Kidney epithelial cell (primary cell): ENCODE measurements at regions not wholly inside any gene's neighbourhood (a gene's known extent, or its start where the extent isn't known, plus 50 kb on each side); places are given as distances from the start of the nearest gene placed in this dataset.

ENCODE experiments used
- DNase-seq: peaks from one replicate; pipeline ENCODE4 v3.0.0-alpha.2; 2010; ENCODE audit warnings: low read depth
- H3K27me3 ChIP-seq: 2 replicates; pipeline ENCODE4 v1.6.0; 2011; ENCODE audit warnings: low read length; ENCODE audit not compliant: control insufficient read depth, insufficient read depth
- H3K36me3 ChIP-seq: 2 replicates; pipeline ENCODE4 v1.5.1; 2011; ENCODE audit warnings: low read length; ENCODE audit not compliant: control insufficient read depth, insufficient read depth
- H3K4me3 ChIP-seq: 2 replicates; pipeline ENCODE4 v1.5.1; 2011; ENCODE audit warnings: low read depth, mild to moderate bottlenecking, control low read depth, low read length
- TF ChIP-seq, protein P1 (sequence below): IDR thresholded peaks from 2 replicates; pipeline ENCODE4 v1.5.1; 2011; ENCODE audit warnings: mild to moderate bottlenecking, moderate library complexity, low read length, control low read depth, inconsistent platforms; ENCODE audit not compliant: insufficient read depth, poor library complexity, severe bottlenecking

DNA sequence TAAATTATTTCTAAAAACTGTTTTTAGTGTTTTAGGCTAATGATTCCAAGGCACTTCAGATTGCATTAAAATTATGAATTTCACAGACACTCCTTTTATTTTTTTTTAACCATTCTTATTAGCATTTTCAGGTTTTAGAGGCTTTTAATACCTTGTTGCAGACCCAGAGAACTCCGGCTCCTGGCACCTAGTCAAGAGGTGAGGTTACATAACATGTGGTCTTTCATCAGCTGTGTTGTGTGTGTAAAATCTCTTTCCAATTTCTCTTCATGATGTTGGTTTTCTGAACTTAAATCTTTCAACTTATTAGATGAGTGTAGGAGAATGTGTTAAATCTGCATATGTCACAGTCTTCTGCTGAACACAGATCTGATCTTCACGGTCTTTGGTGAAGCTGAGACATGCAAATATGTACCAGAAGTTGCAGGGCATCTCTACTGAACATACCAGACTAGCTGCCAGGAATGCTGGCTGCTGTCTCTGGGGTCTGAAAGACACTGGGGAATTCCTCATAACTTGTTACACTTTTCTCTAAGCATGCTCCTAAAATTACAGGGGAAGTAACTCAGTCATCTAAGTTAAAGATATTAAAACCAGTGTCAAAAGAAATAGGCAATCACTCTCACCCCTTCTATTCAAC lies 1165.3 kb downstream of the EFNB2 start:
- H3K36me3 ChIP-seq = no peaks in the 10 kb centered on the region
- TF ChIP-seq, protein P1, sequence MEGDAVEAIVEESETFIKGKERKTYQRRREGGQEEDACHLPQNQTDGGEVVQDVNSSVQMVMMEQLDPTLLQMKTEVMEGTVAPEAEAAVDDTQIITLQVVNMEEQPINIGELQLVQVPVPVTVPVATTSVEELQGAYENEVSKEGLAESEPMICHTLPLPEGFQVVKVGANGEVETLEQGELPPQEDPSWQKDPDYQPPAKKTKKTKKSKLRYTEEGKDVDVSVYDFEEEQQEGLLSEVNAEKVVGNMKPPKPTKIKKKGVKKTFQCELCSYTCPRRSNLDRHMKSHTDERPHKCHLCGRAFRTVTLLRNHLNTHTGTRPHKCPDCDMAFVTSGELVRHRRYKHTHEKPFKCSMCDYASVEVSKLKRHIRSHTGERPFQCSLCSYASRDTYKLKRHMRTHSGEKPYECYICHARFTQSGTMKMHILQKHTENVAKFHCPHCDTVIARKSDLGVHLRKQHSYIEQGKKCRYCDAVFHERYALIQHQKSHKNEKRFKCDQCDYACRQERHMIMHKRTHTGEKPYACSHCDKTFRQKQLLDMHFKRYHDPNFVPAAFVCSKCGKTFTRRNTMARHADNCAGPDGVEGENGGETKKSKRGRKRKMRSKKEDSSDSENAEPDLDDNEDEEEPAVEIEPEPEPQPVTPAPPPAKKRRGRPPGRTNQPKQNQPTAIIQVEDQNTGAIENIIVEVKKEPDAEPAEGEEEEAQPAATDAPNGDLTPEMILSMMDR = no peak
- H3K4me3 ChIP-seq = no peak overlapping the region
- no peak for DNase-seq
- no peaks in the 10 kb centered on the region for H3K27me3 ChIP-seq

- no peak for DNase-seq
- H3K27me3 ChIP-seq = no peaks in the 10 kb centered on the region
- no peaks in the 10 kb centered on the region for H3K36me3 ChIP-seq
- no peak overlapping the region for H3K4me3 ChIP-seq
- TF ChIP-seq, protein P1 = no peak
Measured at GRCh38 chr13:105368781-105369180, 1166.7 kb downstream of the EFNB2 start.

- Histone ChIP-seq H3K4me3 (no peak overlapping the region), H3K27me3 (no peaks in the 10 kb centered on the region), H3K36me3 (no peaks in the 10 kb centered on the region)
- TF ChIP-seq, protein P1 = no peak
- DNase-seq = no peak
Measured at GRCh38 chr13:105365831-105366230, 1169.6 kb downstream of the EFNB2 start.

DNA sequence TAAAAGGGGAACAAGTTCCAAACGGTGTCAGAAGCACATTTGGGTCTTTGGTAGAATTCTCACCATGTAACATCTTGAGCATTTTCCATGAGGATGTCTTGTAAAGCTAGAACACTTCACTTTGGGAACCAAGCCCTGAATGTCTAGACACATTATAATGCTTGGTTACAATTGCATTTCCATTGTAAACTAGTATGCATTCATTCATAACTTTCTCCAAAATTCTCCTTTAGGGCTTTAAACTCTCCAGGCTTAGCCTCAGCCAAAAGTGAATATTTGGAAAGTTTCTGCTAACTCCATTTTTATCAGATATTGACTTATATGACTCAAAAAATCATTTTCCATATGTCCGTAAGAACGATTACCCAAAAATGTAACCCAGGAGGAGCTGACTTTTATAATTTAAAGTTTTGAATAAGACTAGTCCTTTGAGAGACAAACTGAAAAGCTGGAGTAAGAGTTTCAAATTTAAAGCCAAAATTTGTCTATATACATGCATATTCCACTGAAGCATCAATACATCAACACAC lies 1170.4 kb downstream of the EFNB2 start:
- DNase-seq = no peak
- H3K27me3 ChIP-seq = no peaks in the 10 kb centered on the region
- TF ChIP-seq, protein P1 = no peak

DNA sequence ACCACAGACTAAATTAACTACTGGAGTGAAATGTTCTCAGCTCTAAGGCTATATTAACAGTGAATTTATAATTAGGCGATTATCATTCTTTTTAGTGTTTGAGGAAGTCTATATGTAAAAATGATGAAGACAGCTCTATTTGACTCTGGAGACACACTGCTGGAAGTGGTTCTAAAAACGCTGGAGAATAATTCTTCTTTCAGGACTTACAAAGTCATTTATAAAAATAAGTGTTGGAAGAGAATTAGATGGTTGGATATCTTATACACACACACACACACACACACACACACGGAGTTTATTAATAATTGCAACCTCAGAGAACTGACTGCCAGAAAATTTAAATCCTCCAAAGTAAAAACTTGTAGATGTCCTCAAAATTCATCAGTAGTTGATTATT lies 1171.3 kb downstream of the EFNB2 start:
- Histone ChIP-seq H3K27me3 (no peaks in the 10 kb centered on the region), H3K36me3 (no peaks in the 10 kb centered on the region), H3K4me3 (no peak overlapping the region)
- TF ChIP-seq, protein P1 = no peak
- DNase-seq = no peak

More for the DNA sequence above, 1170.4 kb downstream of the EFNB2 start:
- Histone ChIP-seq H3K36me3 (no peaks in the 10 kb centered on the region), H3K4me3 (no peak overlapping the region)
